ENCODE measurements at regions not wholly inside any gene's neighbourhood (a gene's known extent, or its start where the extent isn't known, plus 50 kb on each side); places are given as distances from the start of the nearest gene placed in this dataset.

- TF ChIP-seq CTCF (IDR thresholded peaks at IDR 0.05), result no peak
These were observed 474.3 kb downstream of the SEMA3D start for GRCh38 chr7:84712374-84713121.

GRCh38 chr7:84705706-84706105 is 481.1 kb downstream of the SEMA3D start:
- TF ChIP-seq CTCF (IDR thresholded peaks at IDR 0.05), result no peak

- TF ChIP-seq CTCF (IDR thresholded peaks at IDR 0.05), result no peak
These were observed 481.8 kb downstream of the SEMA3D start for GRCh38 chr7:84705079-84705478.

- no peak for TF ChIP-seq CTCF (IDR thresholded peaks at IDR 0.05)
These were observed 482.5 kb downstream of the SEMA3D start for GRCh38 chr7:84704380-84704779.

- TF ChIP-seq CTCF (IDR thresholded peaks at IDR 0.05), result no peak
These were observed 485.1 kb downstream of the SEMA3D start for GRCh38 chr7:84701524-84702306.

GRCh38 chr7:84700563-84701370 is 486.1 kb downstream of the SEMA3D start:
- TF ChIP-seq CTCF (IDR thresholded peaks at IDR 0.05), result no peak

- no peak for TF ChIP-seq CTCF (IDR thresholded peaks at IDR 0.05)
These were observed 489.4 kb downstream of the SEMA3D start for GRCh38 chr7:84697506-84697905.
